Astrocyte of the spinal cord (primary cell): ENCODE measurements at regions not wholly inside any gene's neighbourhood (a gene's known extent, or its start where the extent isn't known, plus 50 kb on each side); places are given as distances from the start of the nearest gene placed in this dataset.

Source experiments
- DNase-seq: peaks from one replicate; pipeline ENCODE4 v3.0.0; 2011; ENCODE audit warnings: low read depth, low spot score
- H3K4me3 ChIP-seq: 2 replicates; pipeline ENCODE4 v1.5.1; 2011; ENCODE audit warnings: low read depth, mild to moderate bottlenecking, low read length, moderate library complexity
- CTCF ChIP-seq: IDR thresholded peaks from 2 replicates; pipeline ENCODE4 v1.5.1; 2012; ENCODE audit warnings: low read depth, mild to moderate bottlenecking, low read length, inconsistent platforms
- in situ Hi-C: cut with HindIII; loops from 2 replicates; pipeline ENCODE4 v1.10.0; 2017; ENCODE audit warnings: low sequenced_read_pairs

- TF ChIP-seq CTCF: no peak
- no peak for DNase-seq
- in situ Hi-C loops: no loop called here
These were observed 1345.0 kb downstream of the NSUN3 start for GRCh38 chr3:95407709-95408463.

GRCh38 chr3:95408464-95408862, 1345.6 kb downstream of the NSUN3 start:
- no peak for DNase-seq
- H3K4me3 ChIP-seq: no peak overlapping the region
- no peak for TF ChIP-seq CTCF
- in situ Hi-C loops: no loop called here

More at GRCh38 chr3:95407709-95408463, 1345.0 kb downstream of the NSUN3 start:
- H3K4me3 ChIP-seq: no peak overlapping the region

- in situ Hi-C loops: no loop called here
- no peak for TF ChIP-seq CTCF
- H3K4me3 ChIP-seq: no peak overlapping the region
- DNase-seq: no peak
These were observed 1355.4 kb downstream of the NSUN3 start for GRCh38 chr3:95418251-95418650.

- in situ Hi-C loops: no loop called here
- no peak for DNase-seq
- TF ChIP-seq CTCF: no peak
- H3K4me3 ChIP-seq: no peak overlapping the region
These were observed 1361.4 kb downstream of the NSUN3 start for GRCh38 chr3:95424279-95424678.

- in situ Hi-C loops: no loop called here
- H3K4me3 ChIP-seq: no peak overlapping the region
- peak; percentile 2 for DNase-seq
- no peak for TF ChIP-seq CTCF
These were observed 1371.6 kb downstream of the NSUN3 start for GRCh38 chr3:95434491-95434890.

- no peak overlapping the region for H3K4me3 ChIP-seq
- in situ Hi-C loops: no loop called here
- DNase-seq: no peak
- TF ChIP-seq CTCF: no peak
These were observed 1374.5 kb downstream of the NSUN3 start for GRCh38 chr3:95437409-95437808.
